HG03066 (cell line): ENCODE measurements at regions not wholly inside any gene's neighbourhood (a gene's known extent, or its start where the extent isn't known, plus 50 kb on each side); places are given as distances from the start of the nearest gene placed in this dataset.
"Not testable (repeated sequence)": the region's sequence is repeated elsewhere in the genome, so short reads cannot be mapped to it uniquely, and the experiment has no call there.

Experiments
- ATAC-seq: cut with Tn5 transposase; IDR thresholded peaks from one replicate; pipeline ENCODE4 v1.9.1; 2021; ENCODE audit warnings: low read depth; ENCODE audit not compliant: unreplicated experiment

GRCh38 chr10:21047096-21047495 is 150.0 kb upstream of the NEBL start:
- no peak for ATAC-seq

DNA sequence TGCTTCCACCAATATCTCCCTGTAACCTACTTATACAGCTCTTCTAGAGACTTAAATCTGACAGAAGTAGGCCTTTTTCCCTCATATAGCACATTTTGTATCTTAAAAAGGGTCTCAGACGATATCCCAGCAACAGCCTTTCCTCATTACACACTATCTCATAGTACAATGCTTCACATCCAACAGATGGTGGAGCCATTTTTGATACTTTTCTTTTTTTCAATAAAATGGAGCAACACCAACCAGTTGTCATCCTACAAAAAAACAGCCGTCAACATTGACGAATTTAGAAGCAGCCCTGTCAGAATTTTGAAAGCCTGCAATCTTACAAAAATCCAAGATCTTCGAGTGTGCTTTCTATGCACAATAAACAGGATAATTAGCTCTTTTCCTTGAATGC is 145.9 kb upstream of the NEBL start:
- no peak for ATAC-seq

DNA sequence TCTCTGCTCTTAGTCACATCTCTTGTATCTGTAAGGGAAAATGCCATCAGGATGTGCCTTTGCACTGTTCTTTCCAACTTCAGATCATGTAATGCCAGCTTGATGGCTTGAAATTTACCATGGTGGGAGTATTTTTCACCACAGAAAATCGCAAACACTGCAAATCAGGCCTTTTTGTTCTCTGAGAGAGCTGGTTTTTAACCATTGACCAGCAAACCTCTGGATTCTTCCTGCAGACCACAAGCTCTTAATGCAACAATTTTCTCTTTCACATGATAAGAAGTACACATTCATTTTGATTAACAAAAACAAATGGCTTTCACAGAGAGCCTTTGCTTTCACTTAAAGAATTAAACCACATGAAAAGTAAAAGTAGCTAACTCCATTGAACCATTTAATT is 145.4 kb upstream of the NEBL start:
- ATAC-seq = no peak

- no peak for ATAC-seq
These were observed 144.8 kb upstream of the NEBL start for GRCh38 chr10:21041763-21042458.

DNA sequence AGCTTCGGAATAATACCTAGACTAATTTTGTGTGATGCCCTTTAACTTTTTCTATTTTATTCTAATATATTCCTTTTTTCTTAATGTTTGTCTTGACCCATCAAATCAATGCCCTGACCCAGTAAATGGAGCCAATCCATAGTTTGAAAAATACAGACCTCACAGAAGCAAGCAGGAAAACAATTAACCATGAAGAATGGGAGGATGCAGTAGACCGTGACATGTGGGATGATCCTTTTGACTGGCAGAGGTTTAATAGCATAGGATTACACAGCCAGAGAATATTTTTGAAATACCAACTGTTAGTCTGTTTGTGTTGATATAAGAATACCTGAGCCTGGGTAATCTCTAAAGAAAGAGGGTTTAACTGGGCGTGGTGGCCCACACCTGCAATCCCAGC is 142.6 kb upstream of the NEBL start:
- ATAC-seq = no peak

DNA sequence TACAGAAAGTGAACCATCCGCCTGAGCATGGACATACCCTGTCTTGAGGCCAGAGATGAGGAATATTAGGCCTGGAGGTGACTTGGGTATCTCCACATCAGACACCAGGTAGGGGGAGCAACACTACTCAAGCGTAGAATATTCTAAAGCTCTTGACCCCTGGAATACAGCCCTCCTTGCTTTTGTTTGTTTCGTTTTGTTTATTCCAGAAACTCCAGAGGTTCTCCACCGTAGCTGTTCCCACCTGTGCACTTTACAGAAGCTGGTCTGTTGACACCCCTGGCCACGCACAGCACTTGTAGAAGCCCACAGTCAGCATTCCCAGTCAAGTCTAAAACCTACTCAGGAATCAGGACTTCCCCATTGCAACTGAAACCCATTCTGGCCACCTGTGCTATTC is 139.6 kb upstream of the NEBL start:
- no peak for ATAC-seq

- not testable (repeated sequence) for ATAC-seq
These were observed 137.7 kb upstream of the NEBL start for GRCh38 chr10:21034770-21035169.

DNA sequence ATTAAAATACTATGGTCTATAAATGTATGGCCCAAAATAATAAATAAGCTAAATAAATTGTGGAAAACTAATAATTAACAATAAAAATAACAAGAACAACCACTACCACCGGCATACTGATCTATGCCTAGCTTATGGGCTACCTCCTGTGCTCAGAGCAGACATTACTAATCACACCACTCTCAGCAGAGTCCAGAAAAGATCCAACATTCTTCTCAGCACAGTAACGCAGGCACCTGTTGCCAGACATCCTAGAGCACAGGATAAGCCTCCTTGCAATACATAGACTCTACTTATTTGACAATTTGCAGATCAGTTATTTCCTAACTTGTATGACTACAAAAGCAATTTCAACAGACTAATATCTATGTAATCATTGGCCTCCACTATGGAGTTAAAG is 137.1 kb upstream of the NEBL start:
- ATAC-seq = no peak

GRCh38 chr10:21032587-21033319 is 135.6 kb upstream of the NEBL start:
- no peak for ATAC-seq

GRCh38 chr10:21031232-21031795 is 134.2 kb upstream of the NEBL start:
- ATAC-seq = no peak

- no peak for ATAC-seq
These were observed 133.0 kb upstream of the NEBL start for GRCh38 chr10:21030091-21030490.

DNA sequence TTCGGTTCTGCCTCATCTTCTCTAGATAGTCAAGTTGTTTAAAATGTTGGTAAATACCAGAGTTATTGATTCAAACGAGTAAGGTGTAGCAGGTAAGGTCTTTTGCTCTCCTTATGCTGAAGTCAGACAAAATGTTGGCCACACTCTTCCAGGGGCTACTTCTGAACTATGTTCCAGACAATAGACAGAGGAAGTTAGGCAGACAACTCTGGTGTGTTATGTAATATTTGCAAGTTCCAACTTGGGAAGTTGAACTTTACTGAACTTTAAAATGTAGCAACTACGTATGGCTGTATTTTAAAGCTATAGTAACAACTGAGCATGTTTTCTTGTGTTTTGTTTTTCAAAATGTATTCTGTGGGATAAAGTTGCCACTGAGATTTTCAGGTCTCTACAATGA is 125.7 kb upstream of the NEBL start:
- ATAC-seq = no peak

DNA sequence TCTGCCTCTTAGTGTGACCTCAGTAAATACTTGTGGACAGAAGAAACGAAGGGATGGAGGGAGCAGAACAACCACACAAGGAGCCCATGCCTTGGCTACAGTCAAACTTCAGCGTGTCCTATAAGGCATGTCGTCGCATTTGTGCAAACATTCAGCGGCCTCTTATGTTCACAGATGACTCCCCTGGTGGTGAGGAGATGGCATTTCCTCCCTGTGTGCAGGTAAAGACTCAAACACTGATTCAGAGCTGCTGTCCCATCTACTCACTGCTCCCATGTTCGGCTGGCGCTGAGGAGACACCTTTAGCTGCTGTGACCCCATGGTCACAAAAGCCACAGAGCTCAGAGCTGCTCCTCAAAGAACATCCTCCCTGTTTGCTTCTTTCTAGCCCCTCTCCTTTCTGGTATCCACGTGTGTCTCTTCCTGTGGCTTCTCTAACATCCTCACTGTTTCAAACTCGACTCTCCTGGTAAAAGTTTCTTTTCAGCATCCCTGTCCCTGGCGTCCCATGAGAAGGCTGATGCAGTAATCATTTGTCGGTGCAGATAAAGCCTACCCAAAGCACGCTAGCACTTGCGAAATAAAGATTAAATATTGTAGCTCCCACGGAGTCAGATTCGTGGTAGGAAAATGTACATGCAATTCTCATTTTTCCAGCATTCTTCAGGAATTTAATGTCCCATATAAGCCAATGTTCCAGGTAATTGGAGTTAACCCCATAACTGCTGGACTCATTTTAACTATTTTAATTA is 124.9 kb upstream of the NEBL start:
- ATAC-seq = no peak

GRCh38 chr10:21021231-21021630 is 124.1 kb upstream of the NEBL start:
- ATAC-seq = no peak

- no peak for ATAC-seq
These were observed 123.4 kb upstream of the NEBL start for GRCh38 chr10:21020545-21020944.

DNA sequence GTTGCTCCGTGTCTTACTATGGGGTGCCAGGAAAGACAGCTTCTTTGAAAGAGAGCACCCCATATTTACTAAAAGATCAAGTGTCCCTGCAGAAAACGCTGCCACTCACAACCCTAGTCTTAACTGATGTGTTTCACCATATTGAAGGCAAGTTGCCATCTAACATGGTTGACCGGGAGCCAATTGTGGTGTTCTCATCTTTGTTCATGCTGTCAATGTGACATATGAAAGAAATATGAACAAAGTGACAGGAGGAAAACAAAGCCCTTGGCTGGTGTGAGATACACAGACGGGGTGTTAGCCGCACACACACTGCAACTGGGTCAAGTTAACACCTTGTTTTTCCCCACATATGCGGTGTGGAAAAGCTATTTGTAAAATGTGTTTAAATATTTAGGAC is 122.3 kb upstream of the NEBL start:
- ATAC-seq = no peak

DNA sequence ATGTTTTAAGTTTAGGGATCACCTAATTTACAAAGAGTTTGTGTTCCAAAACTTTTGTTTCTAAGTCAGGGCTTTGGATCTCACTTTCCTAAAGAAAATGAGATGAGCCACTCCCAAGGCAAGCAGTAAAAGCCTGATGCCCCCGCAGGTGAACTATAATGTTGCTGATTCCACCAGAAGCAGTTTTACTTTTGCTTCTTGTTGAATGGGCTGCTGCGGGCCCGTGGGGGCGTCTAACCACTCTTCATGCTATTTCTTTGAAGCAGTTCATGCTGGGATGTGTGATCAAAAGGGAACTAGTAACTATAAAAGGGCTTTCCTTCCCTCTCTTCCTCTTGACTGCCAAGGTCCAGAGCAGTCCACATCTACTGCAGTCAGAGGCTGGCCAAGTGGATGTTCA is 118.7 kb upstream of the NEBL start:
- no peak for ATAC-seq

DNA sequence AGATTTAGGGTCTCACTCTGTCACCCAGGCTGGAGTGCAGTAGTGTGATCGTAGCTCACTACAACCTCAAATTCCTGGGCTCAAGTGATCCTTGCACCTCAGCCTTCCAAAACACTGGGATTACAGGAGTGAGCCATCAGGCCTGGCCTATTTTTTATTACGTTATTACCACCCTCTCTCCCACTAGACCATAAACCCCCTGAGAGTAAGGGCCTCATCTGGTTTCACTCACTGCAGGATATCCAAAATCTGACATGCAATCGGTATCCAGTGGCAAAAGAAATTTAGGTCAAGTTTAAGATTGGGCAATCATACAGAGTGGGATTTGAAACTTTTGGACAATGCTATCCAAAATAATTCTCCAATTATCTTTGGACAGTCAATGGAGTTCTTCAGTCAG is 117.0 kb upstream of the NEBL start:
- no peak for ATAC-seq

- ATAC-seq = no peak
These were observed 114.4 kb upstream of the NEBL start for GRCh38 chr10:21011433-21012018.

- no peak for ATAC-seq
These were observed 113.5 kb upstream of the NEBL start for GRCh38 chr10:21010615-21011014.

DNA sequence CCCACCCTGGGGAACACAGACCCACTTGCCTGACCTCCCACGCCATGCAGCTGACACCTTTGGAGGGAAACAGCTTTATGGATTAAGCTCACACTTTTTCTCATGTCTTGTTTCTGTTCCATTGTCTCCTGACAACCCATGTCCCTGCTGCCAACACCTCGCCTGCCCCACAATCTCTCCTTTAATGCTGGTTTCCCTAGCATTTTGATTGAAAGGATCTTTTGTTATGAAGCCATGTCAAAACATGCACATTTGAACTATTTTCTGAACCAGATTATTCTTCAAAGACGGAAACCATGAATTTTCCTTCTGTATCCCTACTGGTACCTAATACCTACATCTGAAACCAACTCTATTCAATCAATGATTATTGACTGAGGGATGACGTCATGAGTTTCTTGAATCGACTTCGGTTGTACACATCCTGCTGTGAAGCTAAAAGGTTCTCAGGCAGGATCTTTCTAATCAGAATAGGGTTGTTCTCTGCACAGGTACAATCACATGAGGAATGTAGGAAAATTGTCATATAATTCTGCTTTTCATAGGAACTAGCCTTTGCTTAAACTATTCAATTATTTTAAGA is 106.2 kb upstream of the NEBL start:
- no peak for ATAC-seq
